Natural killer cell treated with Interleukin-12 subunit alpha and Interleukin-12 subunit beta and Interleukin-15 and Interleukin-18, amount 100 ng/mL, for 72 hours (primary cell): ENCODE measurements at regions not wholly inside any gene's neighbourhood (a gene's known extent, or its start where the extent isn't known, plus 50 kb on each side); places are given as distances from the start of the nearest gene placed in this dataset.

Experiments
- ATAC-seq, 2 donors: fragments of 150-1000 bp; cut with Tn5 transposase in 1 of 2; sonication (Bioruptor Pico), chemical (Tn5 transposase) in 1 of 2; 2 replicates each; pipeline ENCODE4 v1.10.0; 2021
- DNase-seq: peaks from one replicate; pipeline ENCODE4 v3.0.0; 2022; ENCODE audit warnings: low spot score
- H3K27ac Mint-ChIP-seq, 2 donors: 1 replicate in 1 of 2; 2 replicates in 1 of 2; pipeline ENCODE4 v1.8.0; 2022; ENCODE audit warnings: mixed read lengths in 2 of 2, mild to moderate bottlenecking in 1 of 2, moderate library complexity in 1 of 2
- H3K27me3 Mint-ChIP-seq, 2 donors: 1 replicate in 1 of 2; 2 replicates in 1 of 2; pipeline ENCODE4 v1.8.0; 2022; ENCODE audit warnings: mixed read lengths in 2 of 2
- H3K36me3 Mint-ChIP-seq: one replicate; pipeline ENCODE4 v1.8.0; 2022; ENCODE audit warnings: mixed read lengths
- H3K4me1 Mint-ChIP-seq, 2 donors: 1 replicate in 1 of 2; 2 replicates in 1 of 2; pipeline ENCODE4 v1.8.0; 2022; ENCODE audit warnings: low read depth in 2 of 2, mixed read lengths in 2 of 2, mild to moderate bottlenecking in 1 of 2
- H3K4me3 Mint-ChIP-seq: one replicate; pipeline ENCODE4 v1.8.0; 2022; ENCODE audit warnings: mixed read lengths
- H3K9me3 Mint-ChIP-seq: 2 replicates; pipeline ENCODE4 v1.8.0; 2022; ENCODE audit warnings: mixed read lengths

- no peak overlapping the region for H3K27ac Mint-ChIP-seq
- no peak overlapping the region for H3K4me3 Mint-ChIP-seq
- no peak for ATAC-seq
- no peaks in the 10 kb centered on the region for H3K4me1 Mint-ChIP-seq
- H3K27me3 Mint-ChIP-seq, result no peaks in the 10 kb centered on the region
- peaks cover 9% of the 10 kb centered on the region for H3K9me3 Mint-ChIP-seq
- no peaks in the 10 kb centered on the region for H3K36me3 Mint-ChIP-seq
- no peak for DNase-seq
Observed at GRCh38 chr11:26032241-26032640, 299.7 kb upstream of the ANO3 start.

GRCh38 chr11:26035696-26036095 is 296.2 kb upstream of the ANO3 start:
- ATAC-seq, result no peak
- Mint-ChIP-seq H3K9me3 (peaks cover 10% of the 10 kb centered on the region), H3K4me1 (no peaks in the 10 kb centered on the region), H3K36me3 (no peaks in the 10 kb centered on the region), H3K27ac (no peak overlapping the region), H3K27me3 (no peaks in the 10 kb centered on the region), H3K4me3 (no peak overlapping the region)
- DNase-seq, result no peak

GRCh38 chr11:26037716-26038115 is 294.2 kb upstream of the ANO3 start:
- H3K4me3 Mint-ChIP-seq, result no peak overlapping the region
- DNase-seq, result no peak
- ATAC-seq, result no peak
- no peak overlapping the region for H3K27ac Mint-ChIP-seq
- no peaks in the 10 kb centered on the region for H3K36me3 Mint-ChIP-seq
- no peaks in the 10 kb centered on the region for H3K27me3 Mint-ChIP-seq
- no peaks in the 10 kb centered on the region for H3K4me1 Mint-ChIP-seq
- H3K9me3 Mint-ChIP-seq, result peaks cover 10% of the 10 kb centered on the region

GRCh38 chr11:26040339-26040738 is 291.6 kb upstream of the ANO3 start:
- ATAC-seq (no peak), DNase-seq (no peak)
- peaks cover 4% of the 10 kb centered on the region for H3K9me3 Mint-ChIP-seq
- no peaks in the 10 kb centered on the region for H3K36me3 Mint-ChIP-seq
- no peak overlapping the region for H3K4me3 Mint-ChIP-seq
- no peaks in the 10 kb centered on the region for H3K27me3 Mint-ChIP-seq
- H3K27ac Mint-ChIP-seq, result no peak overlapping the region
- no peaks in the 10 kb centered on the region for H3K4me1 Mint-ChIP-seq

GRCh38 chr11:26042113-26042512 is 289.8 kb upstream of the ANO3 start:
- Mint-ChIP-seq H3K27me3 (no peaks in the 10 kb centered on the region), H3K9me3 (peaks cover 4% of the 10 kb centered on the region)

GRCh38 chr11:26043665-26044064 is 288.3 kb upstream of the ANO3 start:
- no peaks in the 10 kb centered on the region for H3K36me3 Mint-ChIP-seq
- ATAC-seq, result no peak
- H3K4me1 Mint-ChIP-seq, result no peaks in the 10 kb centered on the region
- DNase-seq, result no peak
- H3K27ac Mint-ChIP-seq, result no peak overlapping the region
- H3K27me3 Mint-ChIP-seq, result no peaks in the 10 kb centered on the region
- H3K4me3 Mint-ChIP-seq, result no peak overlapping the region
- peaks cover 8% of the 10 kb centered on the region for H3K9me3 Mint-ChIP-seq

More at GRCh38 chr11:26042113-26042512, 289.8 kb upstream of the ANO3 start:
- no peaks in the 10 kb centered on the region for H3K4me1 Mint-ChIP-seq
- H3K4me3 Mint-ChIP-seq, result no peak overlapping the region
- no peaks in the 10 kb centered on the region for H3K36me3 Mint-ChIP-seq
- no peak overlapping the region for H3K27ac Mint-ChIP-seq
- no peak for DNase-seq
- ATAC-seq, result no peak

GRCh38 chr11:26044389-26044788 is 287.5 kb upstream of the ANO3 start:
- no peaks in the 10 kb centered on the region for H3K36me3 Mint-ChIP-seq
- H3K4me3 Mint-ChIP-seq, result no peak overlapping the region
- no peak for DNase-seq
- H3K27me3 Mint-ChIP-seq, result no peaks in the 10 kb centered on the region
- peaks cover 15% of the 10 kb centered on the region for H3K9me3 Mint-ChIP-seq
- no peaks in the 10 kb centered on the region for H3K4me1 Mint-ChIP-seq
- ATAC-seq, result no peak
- H3K27ac Mint-ChIP-seq, result no peak overlapping the region

GRCh38 chr11:26045082-26045481 is 286.8 kb upstream of the ANO3 start:
- DNase-seq (no peak), ATAC-seq (no peak)
- Mint-ChIP-seq H3K4me1 (no peaks in the 10 kb centered on the region), H3K9me3 (peaks cover 16% of the 10 kb centered on the region), H3K27me3 (no peaks in the 10 kb centered on the region), H3K36me3 (no peaks in the 10 kb centered on the region), H3K27ac (no peak overlapping the region), H3K4me3 (no peak overlapping the region)

GRCh38 chr11:26048271-26048670 is 283.7 kb upstream of the ANO3 start:
- H3K9me3 Mint-ChIP-seq, result peaks cover 16% of the 10 kb centered on the region
- ATAC-seq, result no peak
- no peak for DNase-seq
- H3K27ac Mint-ChIP-seq, result no peak overlapping the region
- no peak overlapping the region for H3K4me3 Mint-ChIP-seq
- no peaks in the 10 kb centered on the region for H3K4me1 Mint-ChIP-seq
- no peaks in the 10 kb centered on the region for H3K36me3 Mint-ChIP-seq
- H3K27me3 Mint-ChIP-seq, result no peaks in the 10 kb centered on the region

GRCh38 chr11:26053966-26054365 is 278.0 kb upstream of the ANO3 start:
- ATAC-seq, result no peak
- Mint-ChIP-seq H3K4me3 (no peak overlapping the region), H3K9me3 (peaks cover 10% of the 10 kb centered on the region), H3K27me3 (no peaks in the 10 kb centered on the region), H3K4me1 (no peaks in the 10 kb centered on the region), H3K27ac (no peak overlapping the region), H3K36me3 (no peaks in the 10 kb centered on the region)
- DNase-seq, result no peak

GRCh38 chr11:26062660-26063059 is 269.3 kb upstream of the ANO3 start:
- peaks cover 13% of the 10 kb centered on the region for H3K9me3 Mint-ChIP-seq
- H3K36me3 Mint-ChIP-seq, result peaks cover 6% of the 10 kb centered on the region
- ATAC-seq (no peak), DNase-seq (no peak)
- H3K27ac Mint-ChIP-seq, result no peak overlapping the region
- H3K4me1 Mint-ChIP-seq, result no peaks in the 10 kb centered on the region
- H3K4me3 Mint-ChIP-seq, result no peak overlapping the region
- H3K27me3 Mint-ChIP-seq, result no peaks in the 10 kb centered on the region

GRCh38 chr11:26063915-26064314 is 268.0 kb upstream of the ANO3 start:
- ATAC-seq, result no peak
- peaks cover 6% of the 10 kb centered on the region for H3K36me3 Mint-ChIP-seq
- DNase-seq, result no peak
- no peaks in the 10 kb centered on the region for H3K27me3 Mint-ChIP-seq
- peaks cover 13% of the 10 kb centered on the region for H3K9me3 Mint-ChIP-seq
- no peak overlapping the region for H3K27ac Mint-ChIP-seq
- H3K4me3 Mint-ChIP-seq, result no peak overlapping the region
- H3K4me1 Mint-ChIP-seq, result no peaks in the 10 kb centered on the region

- ATAC-seq (no peak), DNase-seq (no peak)
- Mint-ChIP-seq H3K4me1 (no peaks in the 10 kb centered on the region), H3K9me3 (peaks cover 8% of the 10 kb centered on the region), H3K27me3 (no peaks in the 10 kb centered on the region), H3K4me3 (no peak overlapping the region), H3K27ac (no peak overlapping the region), H3K36me3 (peaks cover 2% of the 10 kb centered on the region)
Observed at GRCh38 chr11:26065944-26066343, 266.0 kb upstream of the ANO3 start.

GRCh38 chr11:26070714-26071380 is 261.1 kb upstream of the ANO3 start:
- Mint-ChIP-seq H3K4me3 (no peak overlapping the region), H3K27me3 (no peaks in the 10 kb centered on the region), H3K27ac (no peak overlapping the region), H3K36me3 (no peaks in the 10 kb centered on the region), H3K4me1 (no peaks in the 10 kb centered on the region), H3K9me3 (peaks cover 6% of the 10 kb centered on the region)
- DNase-seq, result no peak
- no peak for ATAC-seq

GRCh38 chr11:26072614-26073153 is 259.2 kb upstream of the ANO3 start:
- DNase-seq (no peak), ATAC-seq (no peak)
- Mint-ChIP-seq H3K9me3 (peaks cover 11% of the 10 kb centered on the region), H3K27me3 (no peaks in the 10 kb centered on the region), H3K4me1 (no peaks in the 10 kb centered on the region), H3K4me3 (no peak overlapping the region), H3K27ac (no peak overlapping the region), H3K36me3 (no peaks in the 10 kb centered on the region)
